ENCODE measurements at regions not wholly inside any gene's neighbourhood (a gene's known extent, or its start where the extent isn't known, plus 50 kb on each side); places are given as distances from the start of the nearest gene placed in this dataset.

DNA sequence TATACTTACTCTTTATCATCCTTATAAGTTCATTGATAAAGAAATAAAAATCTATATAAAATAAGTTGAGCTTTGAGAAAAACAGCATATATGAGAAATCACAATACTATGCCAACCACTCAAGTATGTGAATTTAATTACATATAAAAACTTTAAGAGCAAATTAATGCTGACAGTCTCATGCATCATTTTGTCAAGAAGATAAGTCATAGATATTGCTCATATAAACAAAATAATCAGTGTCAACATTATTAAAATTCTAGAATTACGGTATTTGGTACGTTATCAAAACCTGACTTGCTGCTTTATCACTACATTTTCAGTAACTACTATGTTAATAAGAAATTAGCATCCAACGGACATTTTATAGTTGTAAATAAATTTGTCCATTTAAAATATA lies 111.2 kb downstream of the FBXO8 start:
- TF ChIP-seq, protein P1, sequence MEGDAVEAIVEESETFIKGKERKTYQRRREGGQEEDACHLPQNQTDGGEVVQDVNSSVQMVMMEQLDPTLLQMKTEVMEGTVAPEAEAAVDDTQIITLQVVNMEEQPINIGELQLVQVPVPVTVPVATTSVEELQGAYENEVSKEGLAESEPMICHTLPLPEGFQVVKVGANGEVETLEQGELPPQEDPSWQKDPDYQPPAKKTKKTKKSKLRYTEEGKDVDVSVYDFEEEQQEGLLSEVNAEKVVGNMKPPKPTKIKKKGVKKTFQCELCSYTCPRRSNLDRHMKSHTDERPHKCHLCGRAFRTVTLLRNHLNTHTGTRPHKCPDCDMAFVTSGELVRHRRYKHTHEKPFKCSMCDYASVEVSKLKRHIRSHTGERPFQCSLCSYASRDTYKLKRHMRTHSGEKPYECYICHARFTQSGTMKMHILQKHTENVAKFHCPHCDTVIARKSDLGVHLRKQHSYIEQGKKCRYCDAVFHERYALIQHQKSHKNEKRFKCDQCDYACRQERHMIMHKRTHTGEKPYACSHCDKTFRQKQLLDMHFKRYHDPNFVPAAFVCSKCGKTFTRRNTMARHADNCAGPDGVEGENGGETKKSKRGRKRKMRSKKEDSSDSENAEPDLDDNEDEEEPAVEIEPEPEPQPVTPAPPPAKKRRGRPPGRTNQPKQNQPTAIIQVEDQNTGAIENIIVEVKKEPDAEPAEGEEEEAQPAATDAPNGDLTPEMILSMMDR (IDR thresholded peaks at IDR 0.05): no peak
- no peak for TF ChIP-seq POLR2A (IDR thresholded peaks at IDR 0.05)

Data from body of pancreas (tissue), 4 donors.